ENCODE measurements at regions not wholly inside any gene's neighbourhood (a gene's known extent, or its start where the extent isn't known, plus 50 kb on each side); places are given as distances from the start of the nearest gene placed in this dataset.

DNA sequence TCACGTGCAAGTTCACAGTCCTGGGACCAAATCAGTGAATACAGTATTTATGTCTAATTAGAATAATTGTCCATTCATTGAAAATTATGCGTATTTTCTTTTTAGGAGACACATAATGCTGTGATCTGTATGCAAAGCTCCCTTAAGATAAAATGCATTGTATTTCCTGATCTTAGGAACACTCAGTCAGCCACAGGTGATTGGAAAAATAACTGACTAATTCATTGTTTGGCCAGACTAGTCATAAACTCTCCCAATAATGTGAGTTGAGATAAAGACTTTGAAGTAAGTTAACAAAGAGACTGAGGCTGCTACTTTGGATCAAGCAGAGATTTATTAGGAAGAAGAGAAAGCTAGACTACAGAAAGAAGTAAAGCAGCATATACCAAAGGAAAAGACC is 182.2 kb downstream of the GNAI1 start:
- TF ChIP-seq POLR2A (IDR thresholded peaks at IDR 0.05; ENCODE audit: low read depth, low read length) (no peak), EZH2 (IDR thresholded peaks at IDR 0.05; ENCODE audit: borderline replicate concordance, low read depth, low read length, severe bottlenecking) (no peak), MYC (IDR thresholded peaks at IDR 0.05; ENCODE audit: low read depth, low read length) (no peak), JUN (IDR thresholded peaks at IDR 0.05; ENCODE audit: borderline replicate concordance, insufficient read depth, insufficient read length, low read depth) (no peak), GATA2 (IDR thresholded peaks at IDR 0.05; ENCODE audit: insufficient read depth, insufficient read length, low read depth, low read length) (peak; percentile 11), FOS (IDR thresholded peaks at IDR 0.05; ENCODE audit: borderline replicate concordance, insufficient read depth, low read length) (peak; percentile 26), POLR2AphosphoS5 (IDR thresholded peaks at IDR 0.05; ENCODE audit: insufficient read depth, low read depth, low read length) (no peak)
- TF ChIP-seq, protein P1, sequence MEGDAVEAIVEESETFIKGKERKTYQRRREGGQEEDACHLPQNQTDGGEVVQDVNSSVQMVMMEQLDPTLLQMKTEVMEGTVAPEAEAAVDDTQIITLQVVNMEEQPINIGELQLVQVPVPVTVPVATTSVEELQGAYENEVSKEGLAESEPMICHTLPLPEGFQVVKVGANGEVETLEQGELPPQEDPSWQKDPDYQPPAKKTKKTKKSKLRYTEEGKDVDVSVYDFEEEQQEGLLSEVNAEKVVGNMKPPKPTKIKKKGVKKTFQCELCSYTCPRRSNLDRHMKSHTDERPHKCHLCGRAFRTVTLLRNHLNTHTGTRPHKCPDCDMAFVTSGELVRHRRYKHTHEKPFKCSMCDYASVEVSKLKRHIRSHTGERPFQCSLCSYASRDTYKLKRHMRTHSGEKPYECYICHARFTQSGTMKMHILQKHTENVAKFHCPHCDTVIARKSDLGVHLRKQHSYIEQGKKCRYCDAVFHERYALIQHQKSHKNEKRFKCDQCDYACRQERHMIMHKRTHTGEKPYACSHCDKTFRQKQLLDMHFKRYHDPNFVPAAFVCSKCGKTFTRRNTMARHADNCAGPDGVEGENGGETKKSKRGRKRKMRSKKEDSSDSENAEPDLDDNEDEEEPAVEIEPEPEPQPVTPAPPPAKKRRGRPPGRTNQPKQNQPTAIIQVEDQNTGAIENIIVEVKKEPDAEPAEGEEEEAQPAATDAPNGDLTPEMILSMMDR (IDR thresholded peaks at IDR 0.05; ENCODE audit: extremely low read depth in 1 of 2, insufficient read depth in 1 of 2, low read depth in 1 of 2, low read length in 2 of 2) = no peak

Data from endothelial cell of umbilical vein (primary cell).